ENCODE measurements at regions not wholly inside any gene's neighbourhood (a gene's known extent, or its start where the extent isn't known, plus 50 kb on each side); places are given as distances from the start of the nearest gene placed in this dataset.

GRCh38 chr1:81217058-81217457, 583.7 kb upstream of the ADGRL2 start:
- no peak for DNase-seq
- intact Hi-C loops (cut with micrococcal nuclease): no loop called here
- TF ChIP-seq CTCF (IDR thresholded peaks at IDR 0.05): no peak

GRCh38 chr1:81213279-81213678, 587.5 kb upstream of the ADGRL2 start:
- TF ChIP-seq CTCF (IDR thresholded peaks at IDR 0.05): no peak
- no peaks in the 10 kb centered on the region for H3K9me3 ChIP-seq (replicated peaks in 1 of 2; ENCODE audit: control insufficient read depth in 1 of 2, insufficient read depth in 1 of 2, low read length in 2 of 2)
- Mint-ChIP-seq H3K27ac (peak overlapping the region in 2 of 7 donors; percentile 35 to 36), H3K9me3 (peaks cover 0 to 6% (median 2%) of the 10 kb centered on the region in 7 donors), H3K36me3 (no peaks in the 10 kb centered on the region), H3K27me3 (ENCODE audit: low read depth in 3 of 3) (peaks cover 0 to 2% (median 1%) of the 10 kb centered on the region in 3 donors), H3K4me1 (peaks cover 33% of the 10 kb centered on the region), H3K4me3 (no peak overlapping the region)
- intact Hi-C loops (cut with micrococcal nuclease): no loop called here
- DNase-seq: peak; percentile 15 to 59 (median 44)
- WGBS (ENCODE audit: insufficient coverage): no CpG with 5 or more reads among the region's 7 CpGs
- H3K36me3 ChIP-seq (replicated peaks in 1 of 2; ENCODE audit: control insufficient read depth in 1 of 2, insufficient read depth in 2 of 2, low read length in 2 of 2): no peaks in the 10 kb centered on the region
- peak overlapping the region in 1 of 3 experiments; percentile 42 for H3K4me3 ChIP-seq (replicated peaks in 1 of 3; ENCODE audit: low read depth in 2 of 3, low read length in 3 of 3)
- peaks cover 23 to 31% of the 10 kb centered on the region in 2 donors for H3K4me1 ChIP-seq (ENCODE audit: control insufficient read depth in 1 of 2, insufficient read depth in 2 of 2, low read length in 2 of 2)
- no peak overlapping the region for H3K27ac ChIP-seq (ENCODE audit: low read depth in 1 of 2, low read length in 2 of 2)
- H2AFZ ChIP-seq (ENCODE audit: insufficient read depth, low read depth, low read length, poor library complexity, severe bottlenecking): no peak overlapping the region
- no peaks in the 10 kb centered on the region for H3K27me3 ChIP-seq (ENCODE audit: control insufficient read depth in 2 of 2, insufficient read depth in 2 of 2, low read length in 2 of 2)
- H4K20me1 ChIP-seq (ENCODE audit: insufficient read depth, low read length): no peaks in the 10 kb centered on the region
- H3K4me2 ChIP-seq (replicated peaks; ENCODE audit: extremely low read depth, low read length, poor library complexity, severe bottlenecking): peak overlapping the region; percentile 7
- H3K9ac ChIP-seq (ENCODE audit: insufficient read depth, low read length, poor library complexity, severe bottlenecking): no peak overlapping the region
- no peaks in the 10 kb centered on the region for H3K79me2 ChIP-seq (ENCODE audit: insufficient read depth, low read length)

More at GRCh38 chr1:81217058-81217457, 583.7 kb upstream of the ADGRL2 start:
- Mint-ChIP-seq H3K36me3 (peaks cover 0 to 4% of the 10 kb centered on the region in 2 donors), H3K27ac (no peak overlapping the region), H3K4me1 (peaks cover 9% of the 10 kb centered on the region), H3K9me3 (peaks cover 5 to 14% (median 9%) of the 10 kb centered on the region in 7 donors), H3K27me3 (ENCODE audit: low read depth in 3 of 3) (peaks cover 0 to 2% (median 0%) of the 10 kb centered on the region in 3 donors), H3K4me3 (no peak overlapping the region)
- H3K9me3 ChIP-seq (replicated peaks in 1 of 2; ENCODE audit: control insufficient read depth in 1 of 2, insufficient read depth in 1 of 2, low read length in 2 of 2): peaks cover 14 to 18% of the 10 kb centered on the region in 2 donors
- no CpG with 5 or more reads among the region's 1 CpG for WGBS (ENCODE audit: insufficient coverage)
- no peaks in the 10 kb centered on the region for H4K20me1 ChIP-seq (ENCODE audit: insufficient read depth, low read length)
- no peak overlapping the region for H3K9ac ChIP-seq (ENCODE audit: insufficient read depth, low read length, poor library complexity, severe bottlenecking)
- H3K27ac ChIP-seq (ENCODE audit: low read depth in 1 of 2, low read length in 2 of 2): no peak overlapping the region
- peaks cover 5 to 9% of the 10 kb centered on the region in 2 donors for H3K4me1 ChIP-seq (ENCODE audit: control insufficient read depth in 1 of 2, insufficient read depth in 2 of 2, low read length in 2 of 2)
- H3K4me2 ChIP-seq (replicated peaks; ENCODE audit: extremely low read depth, low read length, poor library complexity, severe bottlenecking): no peak overlapping the region
- H3K27me3 ChIP-seq (ENCODE audit: control insufficient read depth in 2 of 2, insufficient read depth in 2 of 2, low read length in 2 of 2): no peaks in the 10 kb centered on the region
- no peaks in the 10 kb centered on the region for H3K79me2 ChIP-seq (ENCODE audit: insufficient read depth, low read length)
- H3K36me3 ChIP-seq (replicated peaks in 1 of 2; ENCODE audit: control insufficient read depth in 1 of 2, insufficient read depth in 2 of 2, low read length in 2 of 2): no peaks in the 10 kb centered on the region
- no peak overlapping the region for H2AFZ ChIP-seq (ENCODE audit: insufficient read depth, low read depth, low read length, poor library complexity, severe bottlenecking)
- no peak overlapping the region for H3K4me3 ChIP-seq (replicated peaks in 1 of 3; ENCODE audit: low read depth in 2 of 3, low read length in 3 of 3)
